MM.1S (cell line): ENCODE measurements at regions not wholly inside any gene's neighbourhood (a gene's known extent, or its start where the extent isn't known, plus 50 kb on each side); places are given as distances from the start of the nearest gene placed in this dataset.

ENCODE experiments used
- DNase-seq: peaks from one replicate; pipeline ENCODE4 v3.0.0-alpha.2; 2015
- H2AFZ ChIP-seq: fragments of 300-600 bp; sonication (generic); 2 replicates; pipeline ENCODE4 v1.6.0; 2016; ENCODE audit warnings: antibody characterized with exemption, low read length
- H3F3A ChIP-seq: fragments of 300-600 bp; sonication (generic); 2 replicates; pipeline ENCODE4 v1.6.1; 2016; ENCODE audit warnings: mild to moderate bottlenecking, antibody characterized with exemption, low read length, moderate library complexity, mixed read lengths; ENCODE audit not compliant: insufficient read depth
- H3K27ac ChIP-seq: fragments of 300-600 bp; sonication (generic); 2 replicates; pipeline ENCODE4 v1.5.1; 2016; ENCODE audit warnings: mild to moderate bottlenecking, low read length
- H3K27me3 ChIP-seq: fragments of 300-600 bp; sonication (generic); replicated peaks from 2 replicates; pipeline ENCODE4 v1.6.0; 2016; ENCODE audit warnings: low read length; ENCODE audit not compliant: insufficient read depth
- H3K36me3 ChIP-seq: fragments of 300-600 bp; sonication (generic); replicated peaks from 2 replicates; pipeline ENCODE4 v1.6.1; 2016; ENCODE audit warnings: mild to moderate bottlenecking, low read length, mixed read lengths; ENCODE audit not compliant: insufficient read depth
- H3K4me1 ChIP-seq: fragments of 300-600 bp; sonication (generic); 2 replicates; pipeline ENCODE4 v1.6.1; 2016; ENCODE audit warnings: low read length, mixed read lengths
- H3K4me2 ChIP-seq: fragments of 300-600 bp; sonication (generic); 2 replicates; pipeline ENCODE4 v1.6.0; 2016; ENCODE audit warnings: low read depth, low read length
- H3K4me3 ChIP-seq: fragments of 300-600 bp; sonication (generic); 2 replicates; pipeline ENCODE4 v1.5.1; 2016; ENCODE audit warnings: low read length, mixed read lengths
- H3K79me2 ChIP-seq: fragments of 300-600 bp; sonication (generic); 2 replicates; pipeline ENCODE4 v1.6.1; 2016; ENCODE audit warnings: mixed run types, low read length, mixed read lengths
- H3K9ac ChIP-seq: fragments of 300-600 bp; sonication (generic); 2 replicates; pipeline ENCODE4 v1.6.1; 2016; ENCODE audit warnings: low read length, mixed read lengths
- H3K9me2 ChIP-seq: fragments of 300-600 bp; sonication (generic); replicated peaks from 2 replicates; pipeline ENCODE4 v1.6.1; 2016; ENCODE audit warnings: mild to moderate bottlenecking, low read length, mixed read lengths; ENCODE audit not compliant: insufficient read depth
- H3K9me3 ChIP-seq: fragments of 300-600 bp; sonication (generic); replicated peaks from 2 replicates; pipeline ENCODE4 v1.6.1; 2016; ENCODE audit warnings: mild to moderate bottlenecking, low read length, mixed read lengths; ENCODE audit not compliant: insufficient read depth
- H4K20me1 ChIP-seq: fragments of 300-600 bp; sonication (generic); 2 replicates; pipeline ENCODE4 v1.6.1; 2016; ENCODE audit warnings: mild to moderate bottlenecking, low read length, moderate library complexity, mixed read lengths; ENCODE audit not compliant: insufficient read depth
- CTCF ChIP-seq: fragments of 300-600 bp; sonication (generic); IDR thresholded peaks from 2 replicates; pipeline ENCODE4 v1.5.1; 2016; ENCODE audit warnings: antibody characterized with exemption, low read length, mixed read lengths
- EZH2 ChIP-seq: fragments of 300-600 bp; sonication (generic); optimal IDR thresholded peaks from 2 replicates; pipeline ENCODE3; 2017; ENCODE audit warnings: low read depth, mild to moderate bottlenecking, antibody characterized with exemption, low read length, mixed read lengths
- EZH2phosphoT487 ChIP-seq: fragments of 300-600 bp; sonication (generic); IDR thresholded peaks from 2 replicates; pipeline ENCODE4 v1.6.1; 2018; ENCODE audit warnings: antibody characterized with exemption, low read length

- Histone ChIP-seq H3K4me1 (peaks cover 1% of the 10 kb centered on the region; the same call in 1 of the 2 replicates), H3K36me3 (no peaks in the 10 kb centered on the region), H3K4me3 (no peak overlapping the region), H3K27me3 (no peaks in the 10 kb centered on the region), H3K79me2 (no peaks in the 10 kb centered on the region), H3K9ac (no peak overlapping the region), H3F3A (no peaks in the 10 kb centered on the region), H2AFZ (no peak overlapping the region), H3K4me2 (no peak overlapping the region), H3K27ac (no peak overlapping the region), H3K9me2 (no peaks in the 10 kb centered on the region), H4K20me1 (no peaks in the 10 kb centered on the region), H3K9me3 (no peaks in the 10 kb centered on the region)
- TF ChIP-seq CTCF: no peak
- no peak for TF ChIP-seq EZH2
- no peak for TF ChIP-seq EZH2phosphoT487
- DNase-seq: no peak
Observed at GRCh38 chr18:73664896-73665295, 482.7 kb downstream of the FBXO15 start.

GRCh38 chr18:73663581-73663980, 484.1 kb downstream of the FBXO15 start:
- no peaks in the 10 kb centered on the region for H3K4me1 ChIP-seq
- TF ChIP-seq CTCF (no peak), EZH2 (no peak), EZH2phosphoT487 (no peak)
- no peak overlapping the region for H3K9ac ChIP-seq
- no peak overlapping the region for H3K4me3 ChIP-seq
- H3K27ac ChIP-seq: no peak overlapping the region
- no peaks in the 10 kb centered on the region for H3K36me3 ChIP-seq
- H3K9me2 ChIP-seq: no peaks in the 10 kb centered on the region
- H4K20me1 ChIP-seq: no peaks in the 10 kb centered on the region
- no peak for DNase-seq
- no peaks in the 10 kb centered on the region for H3K9me3 ChIP-seq
- no peaks in the 10 kb centered on the region for H3K27me3 ChIP-seq
- H3K79me2 ChIP-seq: no peaks in the 10 kb centered on the region
- H2AFZ ChIP-seq: no peak overlapping the region
- no peaks in the 10 kb centered on the region for H3F3A ChIP-seq
- no peak overlapping the region for H3K4me2 ChIP-seq

GRCh38 chr18:73662421-73662820, 485.2 kb downstream of the FBXO15 start:
- H3K4me1 ChIP-seq: no peaks in the 10 kb centered on the region
- no peak overlapping the region for H3K4me2 ChIP-seq
- H3K9me2 ChIP-seq: no peaks in the 10 kb centered on the region
- H3K36me3 ChIP-seq: no peaks in the 10 kb centered on the region
- no peak overlapping the region for H3K9ac ChIP-seq
- no peaks in the 10 kb centered on the region for H3F3A ChIP-seq
- no peak overlapping the region for H3K4me3 ChIP-seq
- H3K79me2 ChIP-seq: no peaks in the 10 kb centered on the region
- no peaks in the 10 kb centered on the region for H4K20me1 ChIP-seq
- no peak overlapping the region for H3K27ac ChIP-seq
- TF ChIP-seq CTCF (no peak), EZH2 (no peak), EZH2phosphoT487 (no peak)
- no peak overlapping the region for H2AFZ ChIP-seq
- H3K27me3 ChIP-seq: no peaks in the 10 kb centered on the region
- no peak for DNase-seq
- no peaks in the 10 kb centered on the region for H3K9me3 ChIP-seq
